B cell (primary cell): ENCODE measurements at regions not wholly inside any gene's neighbourhood (a gene's known extent, or its start where the extent isn't known, plus 50 kb on each side); places are given as distances from the start of the nearest gene placed in this dataset.

Experiments used
- ATAC-seq: fragments of 200-7000 bp; cut with Tn5 transposase; one replicate; pipeline ENCODE4 v1.10.0; 2021; ENCODE audit warnings: low read depth, mild to moderate bottlenecking, moderate number of reproducible peaks, moderate library complexity
- CTCF ChIA-PET: fragments of 350-600 bp; sonication (Branson Sonifier 250); formaldehyde crosslinking; loops from one replicate; lab custom pipeline; 2021; ENCODE audit warnings: antibody characterized with exemption, inconsistent platforms; lab: Charles Lee
- POLR2A ChIA-PET: fragments of 350-600 bp; sonication (Branson Sonifier 250); formaldehyde crosslinking; loops from one replicate; lab custom pipeline; 2021; ENCODE audit warnings: antibody characterized with exemption; lab: Charles Lee
- DNase-seq: peaks from one replicate; pipeline ENCODE4 v3.0.0; 2013
- H2AFZ ChIP-seq: 2 replicates; pipeline ENCODE4 v1.6.1; 2012; ENCODE audit warnings: mild to moderate bottlenecking, low read depth, low read length; ENCODE audit not compliant: insufficient read depth, poor library complexity, severe bottlenecking
- H3K27ac ChIP-seq, 2 donors: 1 replicate in 1 of 2; 2 replicates in 1 of 2; pipeline ENCODE4 v1.5.1; 2012 to 2013; ENCODE audit warnings: low read length in 2 of 2, mild to moderate bottlenecking in 2 of 2, moderate library complexity in 1 of 2
- H3K27me3 ChIP-seq, 4 experiments: fragments of 200-600 bp in 1 of 4; sonication (generic) in 1 of 4; replicated peaks in 1 of 4; 1 replicate in 2 of 4; 2 replicates in 2 of 4; pipeline versions ENCODE4 v1.6.1 to v1.7.0; 2013 to 2016; ENCODE audit warnings: low read length in 3 of 4, mild to moderate bottlenecking in 2 of 4, mixed read lengths in 1 of 4, moderate library complexity in 1 of 4; ENCODE audit not compliant: insufficient read depth in 4 of 4, control insufficient read depth in 3 of 4; ENCODE audit errors: control extremely low read depth in 1 of 4
- H3K36me3 ChIP-seq, 2 experiments: replicated peaks in 1 of 2; 1 replicate in 1 of 2; 2 replicates in 1 of 2; pipeline versions ENCODE4 v1.6.1 to v1.7.1; 2013; ENCODE audit warnings: low read length in 1 of 2; ENCODE audit not compliant: insufficient read depth in 2 of 2, control insufficient read depth in 1 of 2; ENCODE audit errors: control extremely low read depth in 1 of 2, extremely low read depth in 1 of 2
- H3K4me1 ChIP-seq, 2 donors: fragments of 200-600 bp in 1 of 2; sonication (generic) in 1 of 2; 1 replicate in 1 of 2; 2 replicates in 1 of 2; pipeline versions ENCODE4 v1.5.1 to v1.6.1; 2013 to 2017; ENCODE audit warnings: low read length in 2 of 2; ENCODE audit not compliant: control insufficient read depth in 2 of 2, insufficient read depth in 2 of 2
- H3K4me2 ChIP-seq: replicated peaks from 2 replicates; pipeline ENCODE3; 2012; ENCODE audit warnings: mild to moderate bottlenecking, low read depth, low read length; ENCODE audit not compliant: poor library complexity, severe bottlenecking
- H3K4me3 ChIP-seq, 5 experiments: fragments of 200-600 bp in 1 of 5; sonication (generic) in 1 of 5; 1 replicate in 3 of 5; 2 replicates in 2 of 5; pipeline versions ENCODE4 v1.5.1 to v1.7.0; 2011 to 2016; ENCODE audit warnings: low read length in 4 of 5, mild to moderate bottlenecking in 4 of 5, low read depth in 2 of 5, control low read depth in 1 of 5, moderate library complexity in 1 of 5; ENCODE audit not compliant: insufficient read depth in 1 of 5; ENCODE audit errors: control extremely low read depth in 1 of 5, extremely low read depth in 1 of 5
- H3K79me2 ChIP-seq: fragments of 200-600 bp; sonication (generic); one replicate; pipeline ENCODE4 v1.6.0; 2016; ENCODE audit warnings: low read length; ENCODE audit not compliant: control insufficient read depth, insufficient read depth
- H3K9ac ChIP-seq: fragments of 200-600 bp; sonication (generic); 2 replicates; pipeline ENCODE4 v1.6.1; 2017; ENCODE audit warnings: mild to moderate bottlenecking, low read length, moderate library complexity
- H3K9me3 ChIP-seq, 3 donors: one replicate each; pipeline versions ENCODE4 v1.6.1 to v1.7.1; 2013; ENCODE audit warnings: low read length in 2 of 3; ENCODE audit not compliant: control insufficient read depth in 2 of 3, insufficient read depth in 1 of 3; ENCODE audit errors: control extremely low read depth in 1 of 3
- H4K20me1 ChIP-seq: 2 replicates; pipeline ENCODE4 v1.6.0; 2012; ENCODE audit warnings: mild to moderate bottlenecking, low read length; ENCODE audit not compliant: insufficient read depth, control insufficient read depth, poor library complexity, severe bottlenecking
- H3K27ac Mint-ChIP-seq: one replicate; pipeline ENCODE4 v1.8.0; 2021; ENCODE audit warnings: mixed read lengths
- H3K27me3 Mint-ChIP-seq: one replicate; pipeline ENCODE4 v1.8.0; 2021; ENCODE audit warnings: mixed read lengths
- H3K4me1 Mint-ChIP-seq: one replicate; pipeline ENCODE4 v1.8.0; 2021; ENCODE audit warnings: mixed read lengths
- H3K4me3 Mint-ChIP-seq: one replicate; pipeline ENCODE4 v1.8.0; 2021; ENCODE audit warnings: mixed read lengths
- H3K9me3 Mint-ChIP-seq: one replicate; pipeline ENCODE4 v1.8.0; 2022; ENCODE audit warnings: mixed read lengths; ENCODE audit not compliant: insufficient read depth
- EZH2 ChIP-seq: IDR thresholded peaks from 2 replicates; pipeline ENCODE4 v1.6.1; 2012; ENCODE audit warnings: borderline replicate concordance, low read depth, mild to moderate bottlenecking, moderate library complexity, low read length; ENCODE audit not compliant: insufficient read depth, poor library complexity, severe bottlenecking
- WGBS: methylation state at CpG from one replicate; pipeline ENCODE4 v1.1.5; 2013; ENCODE audit warnings: missing lambda C conversion rate; ENCODE audit not compliant: insufficient coverage; 5-methylcytosine and 5-hydroxymethylcytosine counted together
- intact Hi-C: fragments of 100-400 bp; cut with micrococcal nuclease; formaldehyde crosslinking; loops from one replicate; pipeline ENCODE4 v1.10.0; 2022
- TF ChIP-seq, protein P1 (sequence below): fragments of 200-600 bp; IDR thresholded peaks from one replicate; pipeline ENCODE4 v1.8.0; 2022; ENCODE audit warnings: antibody characterized with exemption, mild to moderate bottlenecking

DNA sequence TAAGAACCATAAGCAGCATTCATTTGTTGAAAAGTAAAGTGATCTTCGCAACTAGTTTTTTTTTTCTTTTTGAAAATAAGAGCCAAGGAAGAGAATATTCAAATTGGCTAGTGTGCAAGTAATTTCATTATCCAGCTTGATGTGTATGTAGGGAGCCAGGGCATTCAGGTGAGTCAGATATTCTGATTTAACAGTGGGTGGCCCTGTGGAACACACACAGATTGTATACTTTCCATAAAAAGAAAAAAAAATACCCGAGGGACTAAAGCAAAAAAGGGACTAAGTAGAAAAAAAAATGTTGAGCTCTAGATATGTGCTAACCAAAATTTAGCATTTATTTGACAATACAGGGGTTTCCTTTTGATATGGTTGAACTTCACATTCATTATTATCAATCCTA, 96.9 kb upstream of the ROPN1 start:
- Histone ChIP-seq H3K4me1 (peaks cover 0 to 3% of the 10 kb centered on the region in 2 donors), H3K4me2 (no peak overlapping the region), H3K4me3 (no peak overlapping the region), H3K36me3 (no peaks in the 10 kb centered on the region), H3K27ac (no peak overlapping the region), H3K9ac (no peak overlapping the region), H2AFZ (no peak overlapping the region), H3K9me3 (no peaks in the 10 kb centered on the region), H3K27me3 (peaks cover 0 to 9% (median 0%) of the 10 kb centered on the region in 4 experiments), H3K79me2 (no peaks in the 10 kb centered on the region), H4K20me1 (no peaks in the 10 kb centered on the region)
- peaks cover 4% of the 10 kb centered on the region for H3K4me1 Mint-ChIP-seq
- ChIA-PET POLR2A (no interaction called here), CTCF (interaction anchor here (0.7 kb wide), 1 partner anchor 25 kb away, joined by 3 read pairs; no protein-coding TSS in a partner anchor)
- WGBS: no CpG with 5 or more reads among the region's 2 CpGs
- DNase-seq (no peak), ATAC-seq (no peak)
- no peaks in the 10 kb centered on the region for H3K9me3 Mint-ChIP-seq
- TF ChIP-seq, protein P1, sequence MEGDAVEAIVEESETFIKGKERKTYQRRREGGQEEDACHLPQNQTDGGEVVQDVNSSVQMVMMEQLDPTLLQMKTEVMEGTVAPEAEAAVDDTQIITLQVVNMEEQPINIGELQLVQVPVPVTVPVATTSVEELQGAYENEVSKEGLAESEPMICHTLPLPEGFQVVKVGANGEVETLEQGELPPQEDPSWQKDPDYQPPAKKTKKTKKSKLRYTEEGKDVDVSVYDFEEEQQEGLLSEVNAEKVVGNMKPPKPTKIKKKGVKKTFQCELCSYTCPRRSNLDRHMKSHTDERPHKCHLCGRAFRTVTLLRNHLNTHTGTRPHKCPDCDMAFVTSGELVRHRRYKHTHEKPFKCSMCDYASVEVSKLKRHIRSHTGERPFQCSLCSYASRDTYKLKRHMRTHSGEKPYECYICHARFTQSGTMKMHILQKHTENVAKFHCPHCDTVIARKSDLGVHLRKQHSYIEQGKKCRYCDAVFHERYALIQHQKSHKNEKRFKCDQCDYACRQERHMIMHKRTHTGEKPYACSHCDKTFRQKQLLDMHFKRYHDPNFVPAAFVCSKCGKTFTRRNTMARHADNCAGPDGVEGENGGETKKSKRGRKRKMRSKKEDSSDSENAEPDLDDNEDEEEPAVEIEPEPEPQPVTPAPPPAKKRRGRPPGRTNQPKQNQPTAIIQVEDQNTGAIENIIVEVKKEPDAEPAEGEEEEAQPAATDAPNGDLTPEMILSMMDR: no peak
- TF ChIP-seq EZH2: no peak
- H3K27me3 Mint-ChIP-seq: peaks cover 37% of the 10 kb centered on the region
- H3K4me3 Mint-ChIP-seq: no peak overlapping the region
- H3K27ac Mint-ChIP-seq: no peak overlapping the region
- intact Hi-C loops: no loop called here

DNA sequence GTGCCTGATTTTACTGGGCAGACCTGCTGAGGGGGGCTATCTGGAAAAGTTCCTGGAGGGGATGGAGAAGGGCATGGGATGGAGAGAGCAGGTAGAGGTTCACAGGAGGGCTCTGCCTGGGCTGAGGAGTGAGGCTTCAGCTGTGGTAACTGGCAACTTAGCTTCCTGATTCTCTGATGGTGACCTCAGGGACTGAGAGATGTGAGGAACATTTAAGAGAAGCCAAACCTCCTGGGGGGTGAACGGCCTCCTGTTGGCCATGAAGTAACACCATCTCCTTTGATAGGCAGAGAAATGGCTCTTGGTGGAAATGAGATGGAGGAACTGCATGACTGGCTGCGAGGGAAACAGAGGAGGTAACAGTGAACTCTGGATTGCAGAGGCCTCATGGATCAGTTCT, 97.3 kb upstream of the ROPN1 start:
- peaks cover 41% of the 10 kb centered on the region for H3K27me3 Mint-ChIP-seq
- peaks cover 1% of the 10 kb centered on the region for H3K4me1 Mint-ChIP-seq
- Histone ChIP-seq H3K27me3 (peaks cover 0 to 9% (median 0%) of the 10 kb centered on the region in 4 experiments), H2AFZ (no peak overlapping the region), H3K4me3 (no peak overlapping the region), H3K4me1 (peaks cover 0 to 3% of the 10 kb centered on the region in 2 donors), H3K79me2 (no peaks in the 10 kb centered on the region), H3K27ac (no peak overlapping the region), H3K9me3 (no peaks in the 10 kb centered on the region), H3K4me2 (no peak overlapping the region), H3K36me3 (no peaks in the 10 kb centered on the region), H3K9ac (no peak overlapping the region), H4K20me1 (no peaks in the 10 kb centered on the region)
- TF ChIP-seq, protein P1: no peak
- TF ChIP-seq EZH2: no peak
- 65% methylated on average over 2 of the region's 2 CpGs for WGBS
- ATAC-seq (no peak), DNase-seq (no peak)
- no peak overlapping the region for H3K4me3 Mint-ChIP-seq
- no peaks in the 10 kb centered on the region for H3K9me3 Mint-ChIP-seq
- intact Hi-C loops: no loop called here
- no peak overlapping the region for H3K27ac Mint-ChIP-seq
- ChIA-PET CTCF (interaction anchor here (0.7 kb wide), 1 partner anchor 25 kb away, joined by 3 read pairs; no protein-coding TSS in a partner anchor), POLR2A (no interaction called here)
